Suppressor macrophage treated with lipopolysaccharide for 1 hour (primary cell): ENCODE measurements at regions not wholly inside any gene's neighbourhood (a gene's known extent, or its start where the extent isn't known, plus 50 kb on each side); places are given as distances from the start of the nearest gene placed in this dataset.

ENCODE experiments used
- DNase-seq, 3 donors: peaks; one replicate each; pipeline ENCODE4 v3.0.0-alpha.2; 2020 to 2022

DNA sequence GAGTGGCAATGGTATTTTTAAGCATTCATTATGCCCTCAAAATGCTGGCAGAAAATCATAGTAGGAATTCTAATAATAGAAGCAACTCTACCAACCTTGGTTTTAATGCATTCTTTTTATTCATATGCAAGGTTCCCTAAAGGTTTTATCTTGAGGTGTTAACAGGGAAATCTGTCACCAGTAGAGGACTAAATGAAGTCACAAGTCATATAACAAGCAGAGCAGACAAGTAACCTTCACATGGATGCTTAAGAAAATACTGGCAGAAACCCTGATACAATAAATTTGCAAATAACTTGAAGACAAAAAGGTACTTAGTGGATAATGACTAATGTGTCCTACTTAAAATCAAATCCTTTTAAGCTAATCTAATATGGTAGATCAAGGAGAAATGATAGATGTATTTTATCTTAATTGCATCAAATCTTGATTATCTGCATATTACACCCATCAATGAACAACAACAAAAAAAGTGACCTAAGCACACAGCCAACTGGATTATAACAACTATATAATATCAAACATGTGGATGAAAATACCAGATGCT, 73.3 kb downstream of the RFC3 start:
- DNase-seq, result no peak

DNA sequence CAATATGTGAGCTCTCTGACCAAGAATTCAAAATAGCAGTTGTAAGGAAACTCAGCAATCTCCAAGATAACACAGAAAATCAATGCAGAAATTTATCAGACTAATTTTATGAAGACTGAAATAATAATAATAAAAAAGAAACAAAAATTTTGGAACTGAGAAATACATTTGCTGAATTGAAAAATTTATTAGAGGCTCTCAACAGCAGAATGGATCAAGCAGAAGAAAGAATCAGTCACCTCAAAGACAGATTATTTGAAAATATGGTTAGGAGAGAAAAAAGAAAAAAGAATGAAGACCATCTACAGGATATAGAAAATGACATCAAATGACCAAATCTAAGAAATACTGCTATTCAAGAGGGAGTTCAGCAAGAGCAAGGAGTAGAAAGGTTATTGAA, 75.6 kb downstream of the RFC3 start:
- DNase-seq, result no peak

DNA sequence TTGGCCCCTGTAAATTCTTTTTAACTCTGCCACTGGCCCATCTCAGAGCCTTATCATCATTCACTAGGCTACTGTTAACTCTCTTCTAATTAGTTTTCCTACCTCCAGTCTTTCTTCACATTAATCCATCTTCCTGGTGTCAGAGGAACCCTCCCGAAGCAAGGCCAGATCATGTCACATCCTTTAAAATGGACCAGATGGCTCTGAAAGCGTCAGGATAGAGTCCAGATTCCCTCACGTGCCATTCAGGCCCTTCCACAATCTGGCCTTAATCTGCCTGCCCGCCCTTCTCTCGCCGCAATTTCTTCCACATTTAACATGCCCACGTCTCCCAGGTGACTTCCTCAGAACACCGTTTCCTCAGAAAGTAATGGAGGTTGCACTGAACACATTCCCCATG, 86.5 kb downstream of the RFC3 start:
- DNase-seq, result no peak

DNA sequence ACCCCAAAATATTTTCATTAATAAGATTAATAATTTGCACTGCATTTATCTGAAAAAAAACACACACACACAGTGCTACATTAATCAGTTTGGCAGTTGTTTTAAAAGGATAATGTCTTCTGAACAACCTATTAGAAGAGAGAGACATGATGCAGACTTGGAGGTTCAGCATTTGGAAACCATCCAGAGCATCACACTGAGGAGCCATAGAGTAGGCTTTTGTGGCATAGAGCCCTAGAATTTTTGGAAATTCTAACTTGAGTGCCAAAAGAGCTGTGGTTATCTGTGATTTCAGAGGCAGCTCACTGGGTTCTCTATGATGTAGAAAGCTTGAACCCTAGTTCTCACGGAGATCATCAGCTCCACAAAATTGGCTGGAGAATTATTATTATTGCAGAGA, 90.2 kb downstream of the RFC3 start:
- DNase-seq, result no peak

DNA sequence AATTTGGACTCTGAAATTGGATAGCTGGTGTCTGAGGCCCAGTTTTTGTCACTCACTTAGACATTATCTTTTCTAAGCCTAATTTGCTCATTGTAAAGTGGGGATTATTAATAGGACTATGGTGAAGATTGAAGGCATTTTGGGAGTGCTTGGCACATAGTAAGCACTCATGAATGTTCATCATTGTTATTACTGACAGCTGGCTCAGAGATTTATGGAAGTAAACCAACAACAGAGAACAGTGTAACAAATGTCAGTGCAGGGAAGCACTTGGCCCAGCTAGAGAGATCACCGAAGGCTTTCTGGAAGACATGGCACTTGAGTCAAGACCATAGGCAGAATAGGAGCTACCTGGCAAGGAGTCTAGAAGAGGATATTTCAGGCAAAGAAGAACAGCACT, 92.3 kb downstream of the RFC3 start:
- DNase-seq, result no peak

DNA sequence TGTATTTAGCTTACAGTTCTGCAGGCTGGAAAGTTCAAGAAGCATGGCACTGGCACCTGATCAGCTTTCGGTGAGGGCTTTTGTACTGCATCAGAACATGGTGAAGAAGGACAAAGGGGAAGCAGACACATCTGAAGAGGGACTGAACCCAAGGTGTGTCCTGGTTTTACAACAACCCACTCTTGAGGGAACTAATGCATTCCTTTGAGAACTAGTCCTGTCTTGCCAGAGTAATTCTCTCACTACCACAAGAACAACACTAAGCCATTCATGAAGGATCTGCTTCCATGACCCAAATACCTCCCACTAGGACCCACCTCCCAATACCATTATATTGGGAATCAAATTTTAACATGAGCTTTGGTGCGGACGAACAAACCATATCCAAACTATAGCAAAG, 93.6 kb downstream of the RFC3 start:
- DNase-seq, result no peak

DNA sequence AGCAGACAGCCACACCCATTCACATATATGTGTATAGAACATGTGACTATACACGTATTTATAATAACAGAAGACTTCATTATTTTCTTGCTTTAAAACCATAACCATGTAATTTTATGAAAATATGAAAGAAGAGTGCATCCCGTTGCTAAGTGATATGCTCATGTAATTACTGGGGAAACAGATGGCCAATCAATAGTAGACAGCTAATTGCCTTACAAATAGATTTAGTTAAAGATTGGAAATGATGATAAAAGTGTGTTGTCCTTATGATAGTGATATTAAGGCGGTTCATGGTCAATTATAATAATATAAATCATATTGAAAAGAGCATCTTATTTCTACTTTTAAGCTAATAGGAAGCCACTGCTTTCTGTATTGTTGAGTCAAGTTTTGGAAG, 95.9 kb downstream of the RFC3 start:
- DNase-seq, result no peak

DNA sequence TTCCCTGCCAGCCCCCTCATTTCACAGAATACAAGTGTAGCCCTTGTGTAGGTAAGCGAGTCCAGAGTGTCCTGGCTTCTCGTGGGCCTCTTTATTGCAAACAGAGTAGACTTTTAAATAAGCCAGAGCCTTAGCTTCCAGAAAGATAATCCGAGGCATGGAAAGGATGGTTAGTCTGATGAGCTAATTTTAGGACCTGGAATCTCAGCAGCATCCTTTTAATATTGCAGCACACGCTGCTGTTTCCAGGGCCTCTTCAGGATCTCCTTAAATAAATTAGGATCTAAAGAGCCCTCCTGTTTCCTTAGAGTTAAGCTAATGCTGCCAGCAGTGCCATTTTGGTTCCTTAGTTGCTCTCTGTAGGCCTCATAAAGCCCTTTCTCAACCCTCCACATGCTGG, 99.2 kb downstream of the RFC3 start:
- no peak for DNase-seq

DNA sequence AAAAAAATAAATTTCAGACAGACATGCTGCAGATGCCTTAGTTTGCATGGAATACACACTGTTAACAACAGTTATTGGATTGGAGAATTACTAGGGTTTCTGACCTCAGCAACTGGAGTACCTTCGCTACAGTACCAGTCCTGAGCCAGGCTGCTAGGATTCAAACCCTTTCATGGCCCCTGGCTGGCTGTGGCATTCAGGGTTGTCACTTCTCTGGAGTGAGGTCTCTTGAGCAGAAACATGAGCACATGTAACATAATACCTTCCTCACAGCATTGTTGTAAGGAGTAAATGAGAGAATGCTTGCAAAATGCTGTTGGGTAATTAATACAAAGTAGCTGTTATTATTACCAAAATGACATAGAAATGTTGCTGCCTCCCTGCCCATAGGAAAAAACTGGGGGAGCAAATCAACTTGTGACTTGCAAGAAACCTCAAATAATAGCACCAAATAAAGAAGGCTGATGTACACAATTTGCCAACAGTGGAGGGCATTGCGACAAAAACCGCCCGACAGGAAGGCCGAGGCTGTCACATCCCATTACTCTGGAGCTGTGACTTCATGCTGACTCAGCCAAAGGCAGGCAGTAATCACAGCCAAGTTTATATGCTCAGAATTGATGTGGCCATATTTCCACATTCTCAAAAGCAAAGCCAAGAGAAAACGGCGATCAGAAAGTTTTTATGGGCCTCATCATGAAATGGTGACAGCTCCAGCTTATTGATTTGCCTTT, 100.4 kb downstream of the RFC3 start:
- peak; percentile 48 to 65 (median 48) for DNase-seq

DNA sequence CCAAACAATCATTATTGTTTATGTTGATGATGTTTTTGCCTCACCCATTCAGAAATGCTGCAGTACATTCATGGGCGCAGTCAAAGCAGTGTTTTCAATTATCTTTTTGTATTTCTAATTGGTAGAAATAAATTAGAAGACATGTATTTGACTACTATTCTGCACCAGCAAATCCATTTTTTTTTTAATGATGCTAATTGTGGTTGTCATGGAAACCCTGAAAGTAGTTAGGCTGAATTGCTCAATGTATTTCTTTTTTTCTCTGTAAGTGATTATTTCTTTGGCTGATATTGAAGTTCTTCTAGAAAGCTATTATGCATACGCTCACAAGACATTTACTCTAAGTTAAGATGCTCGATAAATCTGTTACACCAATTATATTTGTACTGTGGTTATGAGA, 101.2 kb downstream of the RFC3 start:
- DNase-seq, result no peak

DNA sequence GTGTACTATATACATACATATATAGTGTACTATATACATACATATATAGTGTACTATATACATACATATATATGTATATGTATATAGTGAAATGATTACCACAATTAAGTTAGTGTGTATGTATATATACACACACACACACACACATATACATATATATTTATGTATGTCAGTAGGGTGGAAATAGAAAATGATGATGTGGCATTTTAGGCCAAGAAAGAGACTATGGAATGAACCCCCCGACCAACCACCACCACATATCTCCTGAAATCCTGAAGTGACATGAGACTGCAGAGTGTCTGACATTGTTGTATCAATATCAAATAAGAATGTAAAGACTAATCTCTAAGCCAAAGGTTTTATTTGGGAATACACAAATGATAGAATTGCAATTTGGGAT, 107.6 kb downstream of the RFC3 start:
- no peak for DNase-seq

DNA sequence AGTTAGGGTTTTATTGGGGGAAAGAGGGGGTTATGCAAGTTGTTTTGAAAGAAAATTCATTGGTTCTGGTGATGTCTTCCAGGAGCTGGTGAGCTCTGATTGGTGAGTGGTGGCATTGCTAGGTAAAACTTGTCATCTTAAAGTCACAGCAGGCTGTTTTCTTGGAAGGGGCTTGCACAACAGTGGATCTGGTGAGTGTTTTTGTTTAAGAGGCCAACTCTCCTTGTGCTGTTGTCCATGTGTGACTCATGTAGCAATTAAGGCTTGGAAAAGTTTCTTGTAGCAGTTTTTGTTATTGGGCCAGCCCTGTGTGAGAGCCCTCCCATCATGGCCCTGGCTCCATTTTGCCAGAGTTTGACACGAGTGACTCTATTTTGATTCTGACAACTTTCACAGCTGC, 109.4 kb downstream of the RFC3 start:
- no peak for DNase-seq

DNA sequence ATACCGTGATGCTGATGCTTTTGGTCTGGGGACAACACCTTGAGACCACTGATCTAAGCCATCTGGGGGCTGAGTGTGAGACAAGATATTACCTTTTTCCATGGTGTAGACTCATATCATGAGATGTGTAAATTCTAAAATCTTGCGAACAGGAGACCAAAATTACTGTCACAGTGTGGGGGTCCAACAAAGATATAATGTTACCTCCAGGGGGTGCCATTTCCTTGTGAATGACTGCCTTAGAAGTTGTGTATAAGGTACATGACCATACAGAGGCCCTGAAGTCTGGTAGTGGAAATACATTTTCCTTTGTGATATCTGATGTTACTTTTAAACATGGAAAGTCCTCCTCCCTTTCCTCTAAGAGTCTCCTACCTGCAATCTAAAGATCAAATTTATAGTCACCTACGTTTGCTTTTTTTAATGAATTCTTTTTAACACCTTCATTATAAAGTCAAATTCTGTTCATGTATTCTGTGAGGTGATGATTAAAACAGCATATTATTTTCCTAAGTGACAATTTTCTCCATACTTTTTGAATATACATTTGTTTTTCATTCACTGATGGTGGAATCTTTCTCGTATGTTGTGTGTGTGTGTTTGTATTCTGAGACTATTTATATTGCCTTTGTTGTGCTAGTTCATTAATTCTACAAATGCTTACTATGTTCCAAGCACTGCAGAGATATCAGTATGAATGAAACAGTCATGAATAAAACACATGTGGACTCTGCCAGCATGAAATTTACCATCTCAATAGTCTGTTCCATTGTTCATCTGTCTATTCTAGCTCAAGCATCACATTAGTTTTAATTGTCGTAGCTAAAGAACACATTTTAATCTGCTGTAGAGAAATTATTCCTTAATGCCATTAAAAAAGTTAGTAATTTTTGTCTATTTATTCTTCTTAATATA, 113.7 kb downstream of the RFC3 start:
- peak; percentile 32 to 45 (median 41) for DNase-seq

DNA sequence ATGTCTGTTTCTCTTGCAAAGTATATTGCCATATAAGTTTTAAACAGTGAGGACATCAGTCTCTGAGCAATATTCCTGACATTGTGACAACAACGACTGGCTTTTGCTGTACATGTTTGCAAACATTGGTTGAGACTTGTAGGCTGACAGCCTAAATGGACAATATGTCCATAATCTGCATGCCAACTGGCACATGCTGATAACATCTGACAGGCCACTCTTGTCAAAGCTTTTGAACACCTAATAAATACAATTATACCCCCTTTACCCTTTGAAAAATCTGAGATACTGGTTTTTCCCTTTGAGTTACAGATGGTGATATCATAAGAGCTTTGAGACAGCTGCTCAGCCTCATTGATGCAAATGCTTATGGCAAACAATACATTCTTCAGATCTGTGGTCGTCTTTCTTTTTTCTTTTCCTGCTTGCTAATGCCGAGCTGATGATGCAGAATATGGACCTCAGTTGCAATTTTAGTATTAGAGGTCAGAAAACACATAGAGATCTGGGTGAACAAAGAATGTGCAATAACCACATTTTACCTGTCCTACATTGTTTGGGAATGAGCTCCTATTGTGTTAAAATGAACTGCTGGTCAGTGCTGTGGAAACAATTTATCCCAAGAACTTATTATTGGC, 114.9 kb downstream of the RFC3 start:
- no peak for DNase-seq

DNA sequence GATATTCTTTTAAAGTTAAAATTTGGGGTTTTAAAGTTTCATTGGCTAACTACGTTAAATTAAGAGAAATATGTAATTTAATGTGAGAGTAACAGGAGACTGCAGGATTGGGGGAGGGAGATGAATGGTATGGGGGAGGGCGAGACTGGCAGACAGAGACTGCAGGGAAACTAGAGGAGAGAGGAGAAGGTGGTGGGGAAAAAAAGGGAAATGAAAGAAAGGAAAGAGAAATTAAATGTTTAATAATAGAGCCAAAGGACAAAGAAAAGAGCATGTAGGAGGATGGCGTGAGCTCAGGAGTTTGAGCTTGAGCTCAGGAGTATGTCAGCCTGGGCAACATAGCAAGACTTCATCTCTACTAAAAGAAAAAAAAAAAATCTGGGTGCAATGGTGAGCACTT, 115.9 kb downstream of the RFC3 start:
- DNase-seq, result no peak

DNA sequence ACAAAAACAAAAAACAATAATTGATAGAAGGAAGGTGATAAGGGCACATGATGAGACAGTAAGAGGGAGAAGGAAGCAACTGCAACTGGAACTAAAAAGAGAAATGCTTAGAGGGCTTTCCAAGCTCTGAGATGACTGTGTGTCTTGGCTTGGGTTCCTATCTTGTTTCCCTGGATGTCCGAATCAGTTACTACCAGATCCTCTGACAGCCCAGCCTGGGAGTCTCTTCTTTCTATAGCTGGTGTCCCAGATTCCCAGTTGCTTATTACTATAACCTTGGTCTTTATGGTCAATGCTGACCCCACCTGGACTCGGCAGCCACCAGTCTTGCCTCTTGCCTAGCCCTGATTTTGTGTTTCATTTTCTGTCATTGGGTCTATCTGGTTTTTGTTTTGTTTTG, 116.4 kb downstream of the RFC3 start:
- no peak for DNase-seq

DNA sequence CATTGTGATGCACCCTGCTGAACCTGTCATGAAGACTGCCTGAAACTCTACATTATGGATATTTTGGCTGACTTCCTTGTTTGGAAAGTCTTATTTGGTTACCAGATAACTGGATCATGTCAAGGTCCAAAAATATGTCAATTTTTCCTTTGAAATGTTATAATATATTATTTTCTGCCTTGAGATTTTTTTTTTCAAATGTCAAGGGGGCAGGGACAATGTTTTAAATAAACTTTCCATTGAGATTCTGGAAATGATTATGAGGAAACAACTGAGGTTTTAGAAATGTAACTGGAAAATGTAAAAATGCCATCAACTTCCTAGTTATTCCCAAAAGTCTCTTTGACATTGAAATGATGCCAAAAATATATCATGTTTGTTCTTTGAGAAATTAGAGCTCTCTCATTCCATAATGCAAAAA, 117.0 kb downstream of the RFC3 start:
- no peak for DNase-seq

DNA sequence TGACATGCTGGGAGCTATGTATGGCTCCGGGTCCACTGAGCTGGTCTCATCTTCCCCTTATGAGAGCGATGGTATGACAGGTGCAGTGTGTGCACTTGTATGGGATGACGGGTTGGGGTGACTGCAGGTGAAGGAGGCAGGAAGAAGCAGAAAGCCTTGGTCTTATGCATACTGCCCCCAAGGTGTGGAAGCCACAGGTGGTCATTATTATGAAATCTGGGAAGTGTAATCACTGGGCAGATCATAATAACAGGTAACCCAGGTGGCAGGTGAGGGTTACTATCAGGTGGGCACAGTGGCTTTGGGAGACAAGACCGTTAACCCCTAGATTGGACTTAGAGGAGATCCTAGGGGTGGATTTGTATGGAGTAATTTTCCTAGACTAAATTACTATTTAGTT, 118.0 kb downstream of the RFC3 start:
- no peak for DNase-seq

DNA sequence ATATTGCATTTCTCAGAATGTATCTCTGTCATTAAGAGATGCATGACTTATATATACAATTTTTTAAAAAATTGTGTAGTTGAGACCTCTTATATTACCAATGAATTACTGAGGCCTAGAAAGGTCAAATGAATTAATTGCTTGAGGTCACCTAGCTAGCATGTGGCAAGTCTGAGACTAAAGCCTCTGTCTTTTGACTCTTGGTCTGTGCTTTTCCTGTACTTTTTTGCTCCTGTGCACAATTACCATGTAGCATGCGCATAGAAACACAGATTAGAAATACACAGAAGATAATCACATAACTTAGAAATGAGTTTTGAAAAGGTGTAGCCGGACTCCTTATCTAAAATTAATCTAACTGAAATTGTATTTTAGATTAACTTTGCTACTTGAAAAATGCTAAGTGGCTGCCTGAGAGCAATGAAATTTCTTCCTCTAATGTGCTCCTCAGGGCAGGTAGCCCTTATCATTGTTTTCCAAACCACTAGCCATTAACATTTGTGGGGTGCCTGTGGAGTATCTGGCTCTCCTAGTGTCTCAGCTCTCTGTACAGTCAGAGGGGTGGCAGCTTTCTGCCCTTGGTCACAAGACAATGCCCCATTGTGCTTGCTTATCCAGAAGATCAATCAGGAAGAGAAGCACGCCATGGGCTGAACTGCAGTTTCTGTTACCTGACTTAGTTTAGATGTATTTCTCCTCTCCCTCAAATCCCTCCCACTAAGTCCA, 119.6 kb downstream of the RFC3 start:
- no peak for DNase-seq

DNA sequence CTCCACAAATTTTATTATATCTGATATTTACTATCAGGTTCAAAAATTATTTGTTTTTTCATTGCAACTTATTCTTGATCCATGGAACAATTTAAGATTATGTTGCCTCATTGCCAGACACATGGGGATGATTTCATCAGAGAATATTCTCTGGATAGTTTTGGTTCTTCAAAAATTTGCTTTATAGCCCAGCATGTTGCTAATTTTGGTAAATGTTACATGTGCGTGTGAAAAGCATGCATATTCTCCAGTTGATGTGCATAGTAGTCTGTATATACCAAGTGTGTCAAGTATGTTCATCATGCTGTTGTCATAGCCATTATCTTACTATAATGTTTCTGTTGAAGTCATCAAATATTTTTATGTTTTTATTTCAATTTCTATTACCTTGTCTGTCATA, 122.3 kb downstream of the RFC3 start:
- no peak for DNase-seq

DNA sequence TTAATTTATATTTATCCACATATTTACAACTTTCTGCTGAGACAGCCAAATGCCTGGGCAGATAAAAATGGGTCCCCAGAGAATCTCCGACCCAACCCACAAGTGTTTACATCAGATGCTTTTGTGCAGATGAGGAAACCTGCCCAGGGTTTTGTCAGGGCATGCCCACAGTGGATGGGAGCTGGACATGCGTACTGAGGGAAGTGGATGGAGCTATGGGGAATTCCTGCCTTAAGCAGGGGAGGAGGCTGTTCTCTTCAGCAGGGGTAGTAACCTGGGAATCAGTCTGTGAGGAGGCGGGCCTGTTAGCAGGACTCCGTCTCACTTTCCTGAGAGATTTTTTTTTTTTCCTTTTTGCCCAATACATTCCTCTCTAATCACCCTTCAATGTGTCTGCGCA, 122.9 kb downstream of the RFC3 start:
- no peak for DNase-seq

DNA sequence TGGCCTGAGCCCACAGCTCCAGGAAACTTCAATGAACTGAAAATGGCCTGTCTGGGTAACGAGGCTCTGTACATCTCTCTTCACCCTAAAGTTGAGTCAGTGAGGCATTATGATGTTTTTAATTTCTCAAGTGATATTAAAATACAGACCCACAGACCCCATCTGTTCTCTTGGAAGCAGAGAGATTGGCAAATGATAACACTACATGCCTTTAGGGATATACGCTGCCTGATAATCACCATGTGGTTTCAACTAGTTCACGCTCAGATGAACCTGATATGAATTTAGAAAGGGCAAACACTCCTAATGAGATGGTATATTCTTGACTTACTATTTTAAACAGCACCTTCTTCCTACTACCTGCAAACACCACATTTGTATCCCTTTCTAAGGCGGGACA, 127.5 kb downstream of the RFC3 start:
- no peak for DNase-seq

DNA sequence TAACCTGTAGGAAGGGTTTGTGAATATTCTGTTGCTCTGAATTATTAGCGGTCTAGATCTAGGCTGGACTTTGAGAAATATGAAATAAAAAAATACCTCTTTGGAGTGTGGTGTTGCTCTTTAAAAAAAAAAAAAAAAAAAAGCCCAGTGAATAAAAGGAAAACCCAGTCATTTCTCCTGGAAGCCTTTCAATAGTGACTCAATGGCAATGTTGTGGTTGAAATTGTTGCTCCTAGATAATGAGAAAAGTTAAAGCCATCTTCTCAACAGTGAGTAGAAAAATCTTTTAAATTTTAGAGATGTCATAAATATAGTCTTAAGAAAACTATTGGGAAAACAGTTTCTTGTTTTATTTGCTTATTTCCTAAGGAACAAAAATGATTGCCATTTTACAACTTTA, 135.3 kb downstream of the RFC3 start:
- no peak for DNase-seq
